GDM1 (cell line): ENCODE measurements at regions not wholly inside any gene's neighbourhood (a gene's known extent, or its start where the extent isn't known, plus 50 kb on each side); places are given as distances from the start of the nearest gene placed in this dataset.

Experiments used
- DNase-seq: peaks from one replicate; lab custom pipeline; 2025; lab: John Stamatoyannopoulos, UW

GRCh38 chr12:24759155-24759554 lies 189.7 kb downstream of the BCAT1 start:
- DNase-seq: no peak

GRCh38 chr12:24756479-24757024 lies 192.3 kb downstream of the BCAT1 start:
- DNase-seq: no peak

GRCh38 chr12:24754690-24755638 lies 193.9 kb downstream of the BCAT1 start:
- no peak for DNase-seq

- no peak for DNase-seq
Observed at GRCh38 chr12:24752763-24753462, 196.0 kb downstream of the BCAT1 start.

- DNase-seq: no peak
Observed at GRCh38 chr12:24751181-24751580, 197.7 kb downstream of the BCAT1 start.

- no peak for DNase-seq
Observed at GRCh38 chr12:24750263-24750662, 198.6 kb downstream of the BCAT1 start.

- DNase-seq: no peak
Observed at GRCh38 chr12:24749171-24749570, 199.7 kb downstream of the BCAT1 start.

- DNase-seq: no peak
Observed at GRCh38 chr12:24748326-24748725, 200.6 kb downstream of the BCAT1 start.

GRCh38 chr12:24746864-24747263 lies 202.0 kb downstream of the BCAT1 start:
- no peak for DNase-seq

GRCh38 chr12:24746006-24746671 lies 202.8 kb downstream of the BCAT1 start:
- no peak for DNase-seq

GRCh38 chr12:24743941-24744793 lies 204.7 kb downstream of the BCAT1 start:
- no peak for DNase-seq

GRCh38 chr12:24742378-24742777 lies 206.5 kb downstream of the BCAT1 start:
- DNase-seq: peak; percentile 53

GRCh38 chr12:24741216-24741615 lies 207.7 kb downstream of the BCAT1 start:
- no peak for DNase-seq

GRCh38 chr12:24739106-24739779 lies 209.7 kb downstream of the BCAT1 start:
- no peak for DNase-seq

- DNase-seq: no peak
Observed at GRCh38 chr12:24738441-24738840, 210.5 kb downstream of the BCAT1 start.

GRCh38 chr12:24731596-24731995 lies 217.3 kb downstream of the BCAT1 start:
- DNase-seq: no peak

- DNase-seq: no peak
Observed at GRCh38 chr12:24730489-24730896, 218.4 kb downstream of the BCAT1 start.

- DNase-seq: no peak
Observed at GRCh38 chr12:24728826-24729225, 220.1 kb downstream of the BCAT1 start.

- DNase-seq: no peak
Observed at GRCh38 chr12:24728366-24728765, 220.5 kb downstream of the BCAT1 start.

GRCh38 chr12:24725616-24726015 lies 223.3 kb downstream of the BCAT1 start:
- no peak for DNase-seq

GRCh38 chr12:24724814-24725213 lies 224.1 kb downstream of the BCAT1 start:
- DNase-seq: no peak
